Kidney tubule cell (primary cell): ENCODE measurements at regions not wholly inside any gene's neighbourhood (a gene's known extent, or its start where the extent isn't known, plus 50 kb on each side); places are given as distances from the start of the nearest gene placed in this dataset.

ENCODE experiments used
- DNase-seq: peaks from one replicate; pipeline ENCODE4 v3.0.0-alpha.2; 2018; ENCODE audit warnings: low spot score

DNA sequence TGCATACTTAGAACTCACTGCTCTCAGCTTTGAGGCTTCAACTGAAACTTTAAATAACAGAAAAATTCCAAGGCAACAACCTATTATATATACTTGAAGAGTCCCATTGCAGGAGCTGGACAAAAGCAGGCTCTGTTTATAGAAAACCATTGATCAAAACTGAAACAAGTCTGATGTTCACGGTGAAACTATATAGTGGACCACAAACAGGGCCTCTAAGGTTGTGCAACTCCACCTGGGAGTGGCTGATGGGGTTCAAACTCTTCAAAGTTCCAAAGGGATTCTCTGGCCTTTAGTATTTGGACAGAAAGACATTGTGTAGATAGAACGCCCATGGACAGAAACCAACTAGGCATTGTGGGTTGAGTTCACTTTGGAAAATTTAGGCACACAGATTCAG is 140.3 kb downstream of the ZC3H11B start:
- DNase-seq, result no peak

DNA sequence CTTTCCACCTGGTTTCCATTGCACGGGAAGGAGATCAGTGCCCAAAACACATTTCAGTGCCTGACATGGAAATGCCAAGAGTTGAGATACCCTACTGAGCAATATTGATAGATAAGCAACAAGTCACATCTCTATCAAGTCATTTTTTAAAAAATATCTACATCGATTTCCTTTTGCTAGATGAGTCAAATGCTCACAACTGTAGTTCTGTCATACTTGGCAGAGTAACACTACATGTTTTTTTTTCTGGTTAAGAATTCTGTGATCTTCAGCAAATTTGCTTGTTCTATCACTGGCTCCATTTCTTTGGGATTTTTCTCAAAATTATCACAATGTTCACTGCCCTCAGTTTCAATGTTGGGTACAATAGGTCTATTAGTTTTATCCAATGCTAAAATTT is 145.4 kb downstream of the ZC3H11B start:
- no peak for DNase-seq

DNA sequence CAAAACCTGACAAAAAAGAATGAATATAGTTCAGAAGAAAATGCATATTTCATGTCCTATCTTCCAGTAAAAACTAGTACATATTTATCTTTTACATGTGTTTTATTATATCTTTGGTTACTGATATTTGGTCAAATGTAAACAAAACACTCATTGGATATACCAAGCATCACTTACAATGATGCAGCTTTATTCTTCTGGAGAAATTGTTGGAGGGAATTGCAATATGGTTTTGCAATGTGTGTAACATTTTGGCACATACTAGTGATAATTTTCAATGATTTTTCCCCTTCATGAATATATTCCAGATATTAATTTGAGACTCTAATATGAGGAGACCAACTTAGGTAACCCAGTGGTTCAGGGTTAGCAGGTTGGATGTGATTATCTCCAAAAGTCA is 146.1 kb downstream of the ZC3H11B start:
- DNase-seq, result no peak

DNA sequence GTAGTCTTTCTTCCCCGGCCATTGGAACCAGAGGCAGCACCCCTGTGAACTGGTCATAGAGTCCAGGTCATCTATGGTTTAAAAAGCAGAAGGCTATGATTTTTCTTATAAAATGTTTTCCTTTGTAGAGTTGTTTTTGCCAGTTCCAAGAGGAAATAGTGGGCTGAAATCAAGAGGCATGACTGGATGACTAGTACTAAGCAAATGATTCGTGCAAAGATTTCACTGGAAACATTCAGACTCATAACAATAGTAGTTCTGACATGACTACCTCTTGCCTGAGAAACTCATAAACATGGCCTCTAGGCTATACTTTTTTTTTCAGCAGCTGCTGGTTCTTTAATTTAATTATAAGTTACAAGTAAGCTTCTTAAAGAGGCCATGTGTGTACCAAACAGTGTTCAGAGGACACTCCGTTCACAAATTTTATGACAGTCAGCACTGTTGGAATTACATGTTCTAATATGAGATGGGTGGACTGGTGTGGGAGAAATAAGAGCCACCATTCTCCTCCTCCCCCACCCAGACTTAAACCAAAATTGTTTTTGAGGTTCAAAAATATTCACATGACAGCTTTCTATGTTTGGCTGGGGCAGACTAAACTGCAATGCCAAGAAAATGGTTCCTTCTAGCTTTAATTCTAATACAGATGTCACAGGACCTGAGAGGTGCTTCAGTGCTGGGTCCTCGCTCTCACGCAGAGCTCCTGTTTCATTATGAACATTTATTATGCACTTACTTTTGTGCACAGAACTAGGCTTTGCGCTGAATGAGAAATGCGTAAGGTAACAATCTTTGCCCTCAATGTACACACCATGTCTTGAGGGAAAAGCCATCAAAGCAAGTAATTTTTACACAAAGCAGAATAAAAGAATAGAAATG is 147.5 kb downstream of the ZC3H11B start:
- peak; percentile 82 for DNase-seq

DNA sequence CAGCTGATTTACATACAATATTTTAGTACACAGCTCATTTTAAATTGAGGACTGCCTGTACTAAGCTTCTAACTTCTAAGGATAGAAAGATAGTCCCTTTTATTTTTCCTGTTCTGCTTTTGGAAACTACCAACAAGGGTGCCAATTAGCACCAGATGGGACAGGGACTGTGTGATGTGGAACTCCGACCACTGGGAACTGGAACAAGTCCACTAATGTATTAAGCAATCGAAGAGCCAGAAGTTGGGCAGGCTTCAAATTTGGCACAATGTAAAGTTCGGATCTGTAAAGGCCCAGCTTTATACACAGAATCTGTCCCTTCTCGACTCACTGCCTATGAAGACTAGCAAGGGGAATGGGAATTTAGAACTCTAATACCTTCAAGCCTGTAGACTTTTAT is 149.3 kb downstream of the ZC3H11B start:
- no peak for DNase-seq

DNA sequence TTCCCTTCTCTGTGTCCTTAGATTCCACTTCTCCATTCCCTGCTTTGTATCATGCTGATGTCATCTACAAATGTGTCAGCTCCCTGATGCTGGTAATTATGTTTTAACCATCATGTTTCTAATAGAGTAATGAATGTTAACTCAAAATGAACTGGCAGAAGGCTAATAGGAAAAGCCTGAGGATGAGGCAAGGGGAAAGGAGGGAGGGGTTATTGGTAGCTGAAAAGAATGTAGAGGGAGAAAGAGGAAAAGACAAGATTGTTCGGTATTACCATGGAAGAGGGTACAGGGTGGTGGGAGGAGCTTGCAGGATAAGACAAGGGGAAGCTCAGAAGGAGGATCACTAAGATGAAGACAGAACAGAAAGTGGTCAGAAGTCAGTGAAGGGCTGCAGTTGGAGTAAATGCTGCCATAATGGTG is 150.9 kb downstream of the ZC3H11B start:
- no peak for DNase-seq

DNA sequence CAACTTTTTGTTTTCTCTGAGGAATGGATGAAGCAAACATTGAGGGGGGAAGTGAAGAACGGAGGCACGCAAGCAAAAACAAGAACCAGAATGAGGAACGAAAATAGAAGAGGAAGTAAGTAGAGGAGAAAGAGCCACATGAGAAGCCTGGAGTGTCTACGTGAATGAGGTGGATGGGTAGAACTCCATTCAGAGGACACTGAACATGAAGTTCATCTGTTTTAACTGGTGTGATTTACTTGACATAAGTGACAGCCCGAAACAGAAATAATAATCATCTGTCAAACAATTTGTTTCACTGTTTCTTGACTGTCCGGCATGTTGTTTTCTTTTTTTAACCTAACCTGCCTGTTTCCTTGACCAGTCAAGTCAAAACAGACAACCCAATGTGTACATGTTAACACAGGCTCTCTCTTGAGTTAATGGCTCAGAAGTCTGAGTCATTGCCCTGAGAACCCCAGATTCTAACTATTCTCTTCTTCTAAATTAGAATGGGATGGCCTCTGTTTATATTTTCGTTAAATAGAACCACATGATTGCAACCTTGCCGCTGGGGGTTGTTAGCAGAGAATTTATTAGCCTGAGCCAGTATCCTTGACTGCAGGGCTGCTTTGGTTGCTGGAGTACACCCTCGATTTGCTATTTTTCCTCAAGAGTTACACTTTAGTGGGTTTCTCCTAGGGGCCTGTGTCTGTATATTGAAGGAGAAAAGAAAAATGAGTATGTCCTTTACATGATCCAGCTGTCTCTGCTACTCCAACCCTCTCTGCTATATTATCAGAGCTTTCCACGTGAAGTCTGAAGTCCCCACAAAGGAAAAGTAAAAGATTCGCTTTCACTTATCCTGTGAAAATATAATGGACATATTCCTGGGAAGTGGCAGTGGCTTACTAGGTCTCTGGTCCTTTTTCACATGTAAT is 151.7 kb downstream of the ZC3H11B start:
- DNase-seq, result no peak

DNA sequence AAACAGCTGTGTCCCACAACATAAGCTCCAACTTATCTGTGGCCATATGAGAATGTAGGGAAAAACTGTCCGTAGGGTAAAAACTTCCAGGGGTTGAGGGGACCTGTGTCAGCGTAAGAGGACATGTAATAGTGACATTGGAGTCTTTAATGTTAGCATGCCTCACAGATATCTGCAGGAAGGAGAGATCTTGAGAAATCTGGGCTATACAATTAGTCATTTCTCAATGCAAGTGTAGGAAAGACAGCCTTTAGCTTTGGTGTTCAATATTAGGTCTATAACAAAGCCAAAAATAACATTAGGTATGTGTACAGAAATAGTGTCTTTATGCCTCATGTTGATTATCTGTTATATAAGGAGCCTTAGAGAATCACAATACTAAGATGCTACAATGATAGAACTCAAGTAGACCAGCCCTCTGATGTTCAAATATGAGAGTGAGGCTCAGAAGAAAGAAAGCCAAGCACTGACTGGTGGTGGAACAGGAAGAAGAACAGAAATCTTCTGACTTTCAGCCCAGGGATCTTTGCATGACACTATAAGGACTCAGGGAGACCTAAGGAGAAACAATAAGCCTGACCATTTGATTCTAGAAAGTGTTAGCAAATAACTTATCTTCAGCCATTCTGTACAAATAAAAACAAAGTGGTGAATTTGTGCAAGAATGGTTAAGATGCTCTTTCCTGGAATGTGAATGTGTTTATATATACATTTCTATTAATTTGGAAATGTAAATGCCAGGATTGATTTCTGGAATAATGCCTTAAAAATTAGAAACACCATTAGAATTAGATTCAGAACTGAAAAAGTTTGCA is 152.6 kb downstream of the ZC3H11B start:
- DNase-seq, result no peak

DNA sequence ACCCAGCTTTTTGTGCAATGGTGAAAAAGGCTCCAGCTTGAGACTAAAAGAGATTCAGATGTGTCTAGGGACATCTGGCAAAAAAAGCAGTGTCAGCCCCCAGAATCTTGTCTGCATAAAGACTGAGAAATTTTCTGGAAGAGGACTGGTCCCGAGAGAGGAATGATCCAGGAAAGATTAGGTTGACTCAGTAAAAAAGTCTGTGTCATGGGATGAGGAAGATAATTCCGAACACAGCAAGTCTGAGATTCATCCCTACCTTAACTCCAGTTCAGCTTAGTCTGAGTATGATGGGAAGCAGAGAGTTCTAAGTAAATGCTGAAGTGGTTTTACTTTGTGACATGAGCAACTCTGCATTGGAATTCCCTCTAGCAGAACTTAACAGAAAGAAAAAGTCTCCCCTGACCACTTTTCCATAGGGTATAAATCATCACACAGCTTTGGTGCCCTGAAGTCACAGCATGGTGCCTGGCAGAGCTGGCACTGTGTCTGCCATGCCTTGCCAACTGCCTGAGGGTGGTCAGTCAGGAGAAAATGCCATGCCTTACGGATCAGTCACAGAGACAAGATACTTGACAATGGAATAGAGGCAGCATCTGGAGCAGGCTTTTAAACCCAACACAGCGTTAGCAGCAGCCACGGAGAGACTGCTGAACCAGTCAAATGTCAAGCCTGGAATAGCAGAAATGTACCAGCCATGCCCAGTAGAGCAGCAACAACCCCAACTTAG is 153.4 kb downstream of the ZC3H11B start:
- no peak for DNase-seq

DNA sequence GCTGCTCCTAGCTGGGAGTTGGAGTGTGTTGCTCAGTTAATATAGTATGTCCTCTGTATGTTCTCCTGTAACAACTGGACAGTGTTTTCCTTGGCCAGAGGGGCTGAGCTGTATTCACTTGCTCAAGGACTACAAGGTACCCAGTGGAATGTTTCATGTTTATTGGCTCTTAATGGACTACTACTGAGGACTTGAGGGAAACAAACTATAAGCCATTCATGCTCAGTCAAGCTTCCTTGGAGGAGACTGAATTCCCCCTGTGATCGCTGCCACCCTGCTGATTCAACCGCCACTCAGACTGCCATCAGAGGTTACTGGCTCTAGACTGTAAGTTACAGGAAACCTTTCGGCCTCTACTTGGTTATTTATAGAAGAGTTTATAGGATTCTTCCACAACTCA is 166.6 kb downstream of the ZC3H11B start:
- peak; percentile 19 for DNase-seq

DNA sequence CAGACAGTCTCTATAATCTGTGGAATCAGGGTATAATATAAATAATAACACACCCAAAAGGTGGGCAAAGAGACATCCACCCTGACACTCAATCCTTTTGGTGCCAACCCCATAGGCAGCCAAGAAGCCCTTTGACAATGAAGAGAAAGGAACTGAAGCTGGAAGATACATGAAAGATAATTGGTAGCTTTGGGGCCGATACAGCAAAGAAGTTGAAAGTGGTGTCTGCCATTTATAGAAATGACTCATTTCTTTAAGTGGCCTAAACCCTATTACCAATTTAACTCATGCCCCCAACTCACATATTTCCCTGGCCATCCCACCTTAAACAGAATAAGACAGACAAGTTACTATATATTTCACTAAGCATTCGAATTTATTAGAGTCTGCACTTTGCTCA is 167.0 kb downstream of the ZC3H11B start:
- no peak for DNase-seq

DNA sequence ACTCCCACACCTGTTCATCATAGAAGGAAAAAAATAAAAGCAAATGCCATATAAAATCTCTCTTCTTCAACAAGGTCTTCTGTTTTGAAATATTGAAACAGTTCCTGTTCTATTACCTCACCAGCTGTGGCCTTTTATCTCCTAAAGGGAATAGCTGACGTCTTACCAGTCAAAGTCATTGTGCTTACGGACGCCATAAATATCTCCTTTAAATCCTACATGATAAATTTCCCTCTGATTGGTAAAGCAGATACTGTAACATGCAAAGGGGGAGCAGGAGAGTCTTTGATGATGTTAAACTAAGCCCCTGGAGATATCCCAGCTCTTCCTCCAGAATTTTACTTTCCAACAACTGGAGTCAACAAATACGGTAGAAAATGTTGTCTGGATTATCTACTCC is 168.4 kb downstream of the ZC3H11B start:
- no peak for DNase-seq

DNA sequence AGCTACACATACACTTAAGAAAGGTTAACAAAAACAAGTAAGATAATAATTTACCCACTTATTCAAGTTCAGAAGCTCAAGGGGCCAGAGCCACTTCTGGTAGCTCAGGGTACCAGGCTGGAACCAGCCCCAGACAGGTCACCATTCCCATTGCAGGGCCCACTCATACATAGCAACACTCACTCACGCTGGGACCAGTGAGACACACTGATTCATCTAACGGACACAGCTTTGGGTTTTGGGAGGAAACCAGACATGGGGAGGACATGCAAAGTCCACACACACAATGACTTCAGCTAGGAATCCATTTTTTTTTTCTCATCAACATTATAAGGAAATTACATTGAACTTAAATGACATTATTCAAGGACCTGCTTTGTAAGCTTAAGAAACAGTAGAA is 169.1 kb downstream of the ZC3H11B start:
- DNase-seq, result no peak

DNA sequence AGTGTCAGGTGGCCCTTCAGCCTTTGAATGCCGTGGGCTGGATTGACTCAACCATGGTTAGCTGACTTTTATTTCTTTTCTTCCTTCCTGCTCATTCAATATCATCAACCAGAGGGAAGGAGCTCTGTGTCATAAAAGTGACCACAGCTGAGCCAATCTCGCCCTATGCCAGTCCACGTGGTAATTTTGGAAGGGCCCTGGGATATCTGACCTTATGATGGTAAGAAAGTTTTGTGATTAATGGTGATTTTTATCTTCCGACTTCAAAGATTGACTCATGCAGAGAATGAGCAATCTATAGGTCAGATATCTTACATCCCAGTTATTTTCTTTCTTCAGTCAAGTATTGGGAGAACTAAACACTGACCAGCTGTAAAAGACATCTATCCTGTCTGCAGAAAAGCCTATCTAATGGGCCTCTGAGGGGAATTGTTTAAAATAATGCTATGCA is 170.3 kb downstream of the ZC3H11B start:
- DNase-seq, result peak; percentile 71

DNA sequence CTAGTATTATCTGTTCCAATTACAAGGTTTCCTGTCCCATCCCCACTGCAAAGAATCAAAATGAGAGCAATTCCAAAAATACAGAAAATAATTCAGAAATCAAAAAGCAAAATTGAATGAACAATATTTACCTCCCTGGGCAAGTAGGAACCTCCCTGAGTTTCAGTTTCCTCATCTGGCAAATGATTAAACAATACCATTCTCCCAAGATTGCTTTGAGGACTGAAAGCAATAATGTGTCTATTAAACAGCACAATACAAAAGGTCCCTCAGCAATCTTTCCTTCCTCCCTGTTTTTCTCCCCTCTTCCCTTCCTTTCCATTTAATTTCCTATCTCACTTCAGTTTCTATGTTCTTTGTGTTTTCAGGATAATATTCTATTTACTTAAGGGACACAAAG is 171.0 kb downstream of the ZC3H11B start:
- DNase-seq, result peak; percentile 47

DNA sequence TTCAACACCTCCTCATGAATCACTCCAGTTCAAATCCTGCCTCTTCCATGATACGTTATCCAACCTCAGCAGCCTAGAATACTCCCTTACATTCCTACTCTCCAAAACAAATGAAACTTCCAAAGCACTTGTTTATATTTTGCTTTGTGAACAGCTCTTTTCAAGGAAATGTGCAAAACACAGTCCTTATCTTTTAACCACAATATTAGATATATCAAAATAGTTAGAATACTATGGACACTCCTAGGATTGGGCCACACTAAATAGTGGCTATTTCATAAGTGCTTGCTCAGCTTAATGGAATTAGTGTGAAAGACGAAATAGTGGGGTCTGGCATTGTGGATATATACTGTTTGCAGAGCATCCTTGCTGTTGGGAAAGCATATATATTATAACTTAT is 173.5 kb downstream of the ZC3H11B start:
- no peak for DNase-seq

DNA sequence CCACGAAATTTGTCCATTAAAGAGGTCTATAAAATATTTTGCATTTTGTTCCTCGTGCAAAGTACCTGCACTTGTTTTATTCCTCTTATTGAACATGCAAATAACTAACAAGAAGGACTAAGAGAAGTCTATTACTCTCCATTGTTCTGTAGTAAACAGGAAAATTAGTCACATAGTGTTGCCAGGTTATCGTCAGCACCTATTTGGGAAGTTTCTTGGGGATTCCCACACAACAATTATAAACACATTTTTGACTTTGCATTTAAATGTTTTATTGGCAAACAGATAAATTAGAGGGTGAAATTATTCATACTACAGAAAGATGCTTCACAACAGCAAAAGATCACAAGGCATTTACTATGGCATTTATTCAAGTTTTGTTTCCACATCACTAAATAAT is 174.5 kb downstream of the ZC3H11B start:
- DNase-seq, result no peak

DNA sequence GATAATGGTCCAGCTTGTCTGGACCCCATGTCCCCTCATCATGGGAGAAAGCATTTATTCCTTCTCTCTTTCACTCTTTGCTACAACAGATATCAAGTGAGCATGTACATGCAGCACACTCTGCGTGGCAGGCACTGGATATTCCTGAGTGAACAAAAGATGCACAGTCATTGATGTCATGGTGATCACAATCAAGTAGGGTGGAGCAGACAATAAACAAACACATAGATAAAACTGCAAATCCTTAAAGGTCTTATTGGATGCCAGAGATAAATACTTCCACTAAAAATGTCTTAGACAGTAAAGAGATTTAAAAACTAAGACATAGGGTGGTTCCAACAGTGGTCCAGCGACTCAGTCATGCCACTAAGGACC is 178.0 kb downstream of the ZC3H11B start:
- DNase-seq, result no peak

DNA sequence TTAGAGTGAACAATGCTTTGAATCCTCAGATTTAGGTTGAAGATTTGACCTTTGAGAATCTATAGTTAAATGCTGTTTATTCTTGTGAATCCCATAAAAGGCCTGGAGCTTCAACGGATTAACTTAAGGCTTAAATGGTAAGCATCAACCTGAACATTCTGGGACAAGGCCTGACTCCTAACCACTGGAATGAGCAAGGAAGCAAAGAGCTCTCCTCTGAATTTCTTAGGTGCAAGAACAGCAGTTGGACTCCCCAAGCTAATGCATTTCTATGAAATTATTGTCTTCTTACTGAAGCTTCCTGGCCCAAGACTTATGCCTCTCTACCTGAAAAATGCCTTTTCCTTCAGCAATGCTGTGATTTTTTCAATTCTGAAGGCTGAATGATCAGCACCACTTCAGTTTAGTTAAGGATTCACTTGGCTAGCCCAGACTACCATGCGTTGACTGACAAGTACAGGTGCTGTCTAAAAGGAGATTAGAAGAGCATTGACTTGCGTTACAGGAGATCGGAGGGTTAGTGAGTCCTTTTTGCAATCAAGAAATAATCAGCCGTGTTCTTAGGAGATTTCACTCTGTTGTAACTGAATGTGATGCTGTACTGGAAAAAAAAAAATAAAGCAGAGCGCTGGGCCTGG is 178.5 kb downstream of the ZC3H11B start:
- no peak for DNase-seq

DNA sequence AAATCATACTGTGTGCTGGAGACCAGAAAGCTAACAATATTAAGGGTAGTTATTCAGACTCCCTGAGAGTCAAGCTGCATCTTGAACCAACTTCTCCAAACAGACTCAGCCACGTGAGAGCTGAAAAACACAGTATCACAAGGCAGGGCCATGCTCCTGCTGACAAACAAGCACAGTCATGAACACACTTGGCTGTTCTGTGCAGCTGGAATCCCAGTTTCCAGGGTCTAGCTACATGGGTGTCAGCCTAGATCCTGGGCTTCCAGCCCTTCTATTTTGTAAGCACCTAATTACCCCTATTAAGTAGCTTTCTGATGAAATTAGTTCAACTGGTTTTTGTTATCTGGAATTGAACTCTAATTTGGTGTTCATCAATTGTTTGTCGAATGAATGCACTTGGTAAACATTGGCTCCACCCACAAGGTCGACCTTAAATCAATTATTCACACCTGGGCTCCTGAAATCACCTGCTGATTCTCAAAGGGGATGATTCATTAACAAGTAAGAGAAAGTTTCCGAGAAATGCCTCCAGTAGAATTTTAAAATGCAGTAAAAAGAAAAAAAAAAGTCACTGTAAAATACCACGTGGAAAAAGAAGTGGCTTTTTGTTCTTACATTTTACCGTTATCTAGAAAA is 179.3 kb downstream of the ZC3H11B start:
- DNase-seq, result peak; percentile 34

DNA sequence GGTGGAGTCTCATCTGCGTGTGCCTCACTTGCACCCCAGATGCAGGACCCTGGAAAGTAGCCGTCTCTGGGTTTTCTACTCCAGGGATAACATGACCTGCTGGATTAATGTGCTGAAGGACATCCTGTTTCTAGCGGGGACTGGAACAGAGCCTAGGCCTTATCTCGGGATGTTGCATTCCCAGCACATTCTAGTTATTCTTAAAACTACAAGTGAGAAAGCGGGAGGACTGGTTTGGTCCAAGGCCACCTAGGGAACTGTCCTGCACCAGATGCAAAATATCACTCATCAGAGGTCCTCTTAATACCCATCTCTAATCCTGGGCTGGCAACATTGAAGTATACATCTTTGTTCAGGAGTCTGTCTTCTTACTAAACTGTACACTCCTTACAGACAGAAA is 179.9 kb downstream of the ZC3H11B start:
- no peak for DNase-seq
